Activated CD4-positive, alpha-beta T cell treated with anti-CD3 and anti-CD28 coated beads for 48 hours (primary cell): ENCODE measurements at regions not wholly inside any gene's neighbourhood (a gene's known extent, or its start where the extent isn't known, plus 50 kb on each side); places are given as distances from the start of the nearest gene placed in this dataset.
"Not testable (repeated sequence)": the region's sequence is repeated elsewhere in the genome, so short reads cannot be mapped to it uniquely, and the experiment has no call there.

Experiments
- DNase-seq: peaks from one replicate; pipeline ENCODE4 v3.0.0-alpha.2; 2020

- no peak for DNase-seq
Measured at GRCh38 chr1:230555814-230556213, 86.5 kb upstream of the COG2 start.

GRCh38 chr1:230552880-230553279 is 89.4 kb upstream of the COG2 start:
- no peak for DNase-seq

GRCh38 chr1:230550945-230551344 is 91.3 kb upstream of the COG2 start:
- not testable (repeated sequence) for DNase-seq

- no peak for DNase-seq
Measured at GRCh38 chr1:230550428-230550827, 91.9 kb upstream of the COG2 start.

- DNase-seq, result no peak
Measured at GRCh38 chr1:230549625-230550024, 92.7 kb upstream of the COG2 start.

- no peak for DNase-seq
Measured at GRCh38 chr1:230548997-230549396, 93.3 kb upstream of the COG2 start.

- DNase-seq, result no peak
Measured at GRCh38 chr1:230548357-230548756, 93.9 kb upstream of the COG2 start.

GRCh38 chr1:230545181-230545580 is 97.1 kb upstream of the COG2 start:
- DNase-seq, result no peak

- no peak for DNase-seq
Measured at GRCh38 chr1:230544758-230545157, 97.5 kb upstream of the COG2 start.

GRCh38 chr1:230543085-230543484 is 99.2 kb upstream of the COG2 start:
- no peak for DNase-seq

GRCh38 chr1:230542681-230543080 is 99.6 kb upstream of the COG2 start:
- DNase-seq, result no peak

- DNase-seq, result peak; percentile 45
Measured at GRCh38 chr1:230542054-230542453, 100.2 kb upstream of the COG2 start.

GRCh38 chr1:230541306-230541705 is 101.0 kb upstream of the COG2 start:
- DNase-seq, result no peak

GRCh38 chr1:230540421-230541155 is 101.7 kb upstream of the COG2 start:
- no peak for DNase-seq

- no peak for DNase-seq
Measured at GRCh38 chr1:230537456-230537855, 104.8 kb upstream of the COG2 start.

- no peak for DNase-seq
Measured at GRCh38 chr1:230536641-230537155, 105.6 kb upstream of the COG2 start.

- no peak for DNase-seq
Measured at GRCh38 chr1:230534224-230534623, 108.1 kb upstream of the COG2 start.

GRCh38 chr1:230531103-230531502 is 105.0 kb upstream of the PGBD5 start:
- no peak for DNase-seq

GRCh38 chr1:230519246-230519645 is 93.1 kb upstream of the PGBD5 start:
- DNase-seq, result no peak

- no peak for DNase-seq
Measured at GRCh38 chr1:230518511-230518910, 92.4 kb upstream of the PGBD5 start.

GRCh38 chr1:230517786-230518185 is 91.7 kb upstream of the PGBD5 start:
- DNase-seq, result no peak

- DNase-seq, result no peak
Measured at GRCh38 chr1:230517326-230517725, 91.2 kb upstream of the PGBD5 start.

- no peak for DNase-seq
Measured at GRCh38 chr1:230516889-230517288, 90.8 kb upstream of the PGBD5 start.

GRCh38 chr1:230515451-230516145 is 89.5 kb upstream of the PGBD5 start:
- no peak for DNase-seq
